ENCODE measurements at regions not wholly inside any gene's neighbourhood (a gene's known extent, or its start where the extent isn't known, plus 50 kb on each side); places are given as distances from the start of the nearest gene placed in this dataset.
"Not testable (repeated sequence)": the region's sequence is repeated elsewhere in the genome, so short reads cannot be mapped to it uniquely, and the experiment has no call there.

GRCh38 chrX:46208225-46208854 is 336.9 kb downstream of the ZNF674 start:
- in situ Hi-C loops (cut with HindIII; ENCODE audit: low pct_unique_long_range_greater_than_20kb, low sequenced_read_pairs) = no loop called here
- DNase-seq (ENCODE audit: low read depth, low spot score) = no peak

GRCh38 chrX:46204721-46205422 is 340.3 kb downstream of the ZNF674 start:
- no peak for DNase-seq (ENCODE audit: low read depth, low spot score)
- in situ Hi-C loops (cut with HindIII; ENCODE audit: low pct_unique_long_range_greater_than_20kb, low sequenced_read_pairs) = no loop called here

- in situ Hi-C loops (cut with HindIII; ENCODE audit: low pct_unique_long_range_greater_than_20kb, low sequenced_read_pairs) = no loop called here
- DNase-seq (ENCODE audit: low read depth, low spot score) = no peak
Observed at GRCh38 chrX:46202733-46203514, 342.3 kb downstream of the ZNF674 start.

- in situ Hi-C loops (cut with HindIII; ENCODE audit: low pct_unique_long_range_greater_than_20kb, low sequenced_read_pairs) = no loop called here
Observed at GRCh38 chrX:46200413-46200812, 344.8 kb downstream of the ZNF674 start.

GRCh38 chrX:46198858-46199257 is 346.4 kb downstream of the ZNF674 start:
- no peak for DNase-seq (ENCODE audit: low read depth, low spot score)
- in situ Hi-C loops (cut with HindIII; ENCODE audit: low pct_unique_long_range_greater_than_20kb, low sequenced_read_pairs) = no loop called here

More at GRCh38 chrX:46200413-46200812, 344.8 kb downstream of the ZNF674 start:
- no peak for DNase-seq (ENCODE audit: low read depth, low spot score)

- DNase-seq (ENCODE audit: low read depth, low spot score); in situ Hi-C loops (cut with HindIII; ENCODE audit: low pct_unique_long_range_greater_than_20kb, low sequenced_read_pairs): not testable (repeated sequence)
Observed at GRCh38 chrX:46186811-46187106, 358.5 kb downstream of the ZNF674 start.

GRCh38 chrX:46185923-46186810 is 359.1 kb downstream of the ZNF674 start:
- DNase-seq (ENCODE audit: low read depth, low spot score) = no peak
- in situ Hi-C loops (cut with HindIII; ENCODE audit: low pct_unique_long_range_greater_than_20kb, low sequenced_read_pairs) = no loop called here

- DNase-seq (ENCODE audit: low read depth, low spot score) = no peak
- in situ Hi-C loops (cut with HindIII; ENCODE audit: low pct_unique_long_range_greater_than_20kb, low sequenced_read_pairs) = no loop called here
Observed at GRCh38 chrX:46184749-46185148, 360.5 kb downstream of the ZNF674 start.

GRCh38 chrX:46180258-46180687 is 364.9 kb downstream of the ZNF674 start:
- DNase-seq (ENCODE audit: low read depth, low spot score) = no peak
- in situ Hi-C loops (cut with HindIII; ENCODE audit: low pct_unique_long_range_greater_than_20kb, low sequenced_read_pairs) = no loop called here

GRCh38 chrX:46179748-46180147 is 365.5 kb downstream of the ZNF674 start:
- in situ Hi-C loops (cut with HindIII; ENCODE audit: low pct_unique_long_range_greater_than_20kb, low sequenced_read_pairs) = no loop called here
- DNase-seq (ENCODE audit: low read depth, low spot score) = no peak

GRCh38 chrX:46178763-46179162 is 366.5 kb downstream of the ZNF674 start:
- DNase-seq (ENCODE audit: low read depth, low spot score) = no peak
- in situ Hi-C loops (cut with HindIII; ENCODE audit: low pct_unique_long_range_greater_than_20kb, low sequenced_read_pairs) = no loop called here

- no peak for DNase-seq (ENCODE audit: low read depth, low spot score)
- in situ Hi-C loops (cut with HindIII; ENCODE audit: low pct_unique_long_range_greater_than_20kb, low sequenced_read_pairs) = no loop called here
Observed at GRCh38 chrX:46173159-46173558, 372.1 kb downstream of the ZNF674 start.

GRCh38 chrX:46171457-46171856 is 373.8 kb downstream of the ZNF674 start:
- in situ Hi-C loops (cut with HindIII; ENCODE audit: low pct_unique_long_range_greater_than_20kb, low sequenced_read_pairs); DNase-seq (ENCODE audit: low read depth, low spot score): not testable (repeated sequence)

- in situ Hi-C loops (cut with HindIII; ENCODE audit: low pct_unique_long_range_greater_than_20kb, low sequenced_read_pairs) = no loop called here
- no peak for DNase-seq (ENCODE audit: low read depth, low spot score)
Observed at GRCh38 chrX:46169808-46170207, 375.4 kb downstream of the ZNF674 start.

- in situ Hi-C loops (cut with HindIII; ENCODE audit: low pct_unique_long_range_greater_than_20kb, low sequenced_read_pairs) = no loop called here
- DNase-seq (ENCODE audit: low read depth, low spot score) = no peak
Observed at GRCh38 chrX:46168254-46168653, 377.0 kb downstream of the ZNF674 start.

- in situ Hi-C loops (cut with HindIII; ENCODE audit: low pct_unique_long_range_greater_than_20kb, low sequenced_read_pairs) = no loop called here
- no peak for DNase-seq (ENCODE audit: low read depth, low spot score)
Observed at GRCh38 chrX:46165866-46166265, 379.4 kb downstream of the ZNF674 start.

GRCh38 chrX:46165411-46165810 is 379.8 kb downstream of the ZNF674 start:
- in situ Hi-C loops (cut with HindIII; ENCODE audit: low pct_unique_long_range_greater_than_20kb, low sequenced_read_pairs) = no loop called here
- DNase-seq (ENCODE audit: low read depth, low spot score) = no peak

GRCh38 chrX:46152756-46153155 is 392.5 kb downstream of the ZNF674 start:
- in situ Hi-C loops (cut with HindIII; ENCODE audit: low pct_unique_long_range_greater_than_20kb, low sequenced_read_pairs) = no loop called here
- no peak for DNase-seq (ENCODE audit: low read depth, low spot score)

All from SK-MEL-5 (cell line).